NCI-H2081 treated with DMSO at 0.1 percent for 48 hours (cell line): ENCODE measurements at regions not wholly inside any gene's neighbourhood (a gene's known extent, or its start where the extent isn't known, plus 50 kb on each side); places are given as distances from the start of the nearest gene placed in this dataset.

Source experiments
- DNase-seq: peaks from one replicate; lab custom pipeline; 2025; lab: John Stamatoyannopoulos, UW

GRCh38 chr18:61256291-61256690 is 76.9 kb upstream of the CDH20 start:
- DNase-seq = no peak

- no peak for DNase-seq
Measured at GRCh38 chr18:61261870-61262269, 71.4 kb upstream of the CDH20 start.

GRCh38 chr18:61272793-61273192 is 60.4 kb upstream of the CDH20 start:
- no peak for DNase-seq

- DNase-seq = no peak
Measured at GRCh38 chr18:61273533-61273932, 59.7 kb upstream of the CDH20 start.

- DNase-seq = no peak
Measured at GRCh38 chr18:61274416-61274960, 58.7 kb upstream of the CDH20 start.

GRCh38 chr18:61277808-61278207 is 55.4 kb upstream of the CDH20 start:
- DNase-seq = no peak

- DNase-seq = no peak
Measured at GRCh38 chr18:61281431-61281830, 51.8 kb upstream of the CDH20 start.

GRCh38 chr18:61282926-61283325 is 50.3 kb upstream of the CDH20 start:
- DNase-seq = no peak
